WTC11 (cell line): ENCODE measurements at regions not wholly inside any gene's neighbourhood (a gene's known extent, or its start where the extent isn't known, plus 50 kb on each side); places are given as distances from the start of the nearest gene placed in this dataset.

Experiments
- ARID4B ChIP-seq: sonication (generic); formaldehyde crosslinking; IDR thresholded peaks from 2 replicates; pipeline ENCODE4 v1.8.0; 2023; ENCODE audit warnings: missing genetic modification reagents, mild to moderate bottlenecking, borderline replicate concordance
- ATF6 ChIP-seq: sonication (generic); formaldehyde crosslinking; IDR thresholded peaks from 2 replicates; pipeline ENCODE4 v1.8.1; 2023; ENCODE audit warnings: mild to moderate bottlenecking, missing genetic modification reagents
- CTCF ChIP-seq: fragments of 200-600 bp; IDR thresholded peaks from 2 replicates; pipeline ENCODE4 v1.8.0; 2022; ENCODE audit warnings: antibody characterized with exemption
- FOXK1 ChIP-seq: sonication (generic); formaldehyde crosslinking; IDR thresholded peaks from 2 replicates; pipeline ENCODE4 v1.8.0; 2022; ENCODE audit warnings: mild to moderate bottlenecking, moderate library complexity, missing genetic modification reagents
- FOXP4 ChIP-seq: sonication (generic); formaldehyde crosslinking; IDR thresholded peaks from 2 replicates; pipeline ENCODE4 v1.8.0; 2022; ENCODE audit warnings: mild to moderate bottlenecking, missing genetic modification reagents
- GRHL2 ChIP-seq: fragments of 250-450 bp; sonication (Bioruptor Pico); IDR thresholded peaks from 2 replicates; pipeline ENCODE4 v1.8.0; 2022; ENCODE audit warnings: mild to moderate bottlenecking, moderate library complexity; ENCODE audit not compliant: insufficient replicate concordance, severe bottlenecking
- NFE2L1 ChIP-seq: sonication (generic); formaldehyde crosslinking; IDR thresholded peaks from 2 replicates; pipeline ENCODE4 v1.8.1; 2023; ENCODE audit warnings: missing genetic modification reagents
- RELA ChIP-seq: sonication (generic); formaldehyde crosslinking; IDR thresholded peaks from 2 replicates; pipeline ENCODE4 v1.8.1; 2022; ENCODE audit warnings: missing genetic modification reagents, mild to moderate bottlenecking, borderline replicate concordance
- SMAD4 ChIP-seq: sonication (generic); formaldehyde crosslinking; IDR thresholded peaks from 2 replicates; pipeline ENCODE4 v1.8.0; 2022; ENCODE audit warnings: mild to moderate bottlenecking, missing genetic modification reagents
- TEAD4 ChIP-seq: sonication (generic); formaldehyde crosslinking; IDR thresholded peaks from 2 replicates; pipeline ENCODE4 v1.8.0; 2022; ENCODE audit warnings: mild to moderate bottlenecking, missing genetic modification reagents
- USF2 ChIP-seq: sonication (generic); formaldehyde crosslinking; IDR thresholded peaks from 2 replicates; pipeline ENCODE4 v1.8.1; 2023; ENCODE audit warnings: mild to moderate bottlenecking, missing genetic modification reagents, moderate library complexity

GRCh38 chrX:123036401-123036800 lies 147.7 kb upstream of the GRIA3 start:
- TF ChIP-seq RELA (no peak), CTCF (no peak), USF2 (CRISPR knock-in tag) (no peak), ARID4B (CRISPR knock-in tag) (no peak), FOXP4 (CRISPR knock-in tag) (no peak), SMAD4 (no peak), GRHL2 (CRISPR knock-in tag) (no peak), ATF6 (no peak), TEAD4 (CRISPR knock-in tag) (no peak), NFE2L1 (CRISPR knock-in tag) (no peak), FOXK1 (CRISPR knock-in tag) (no peak)
